ENCODE measurements at regions not wholly inside any gene's neighbourhood (a gene's known extent, or its start where the extent isn't known, plus 50 kb on each side); places are given as distances from the start of the nearest gene placed in this dataset.

- FAIRE-seq (no peak), DNase-seq (ENCODE audit: low spot score) (no peak)
These were observed 587.4 kb upstream of the MDFIC2 start for GRCh38 chr3:70899816-70900215.

GRCh38 chr3:70890020-70890394 lies 577.6 kb upstream of the MDFIC2 start:
- DNase-seq (ENCODE audit: low spot score) (no peak), FAIRE-seq (no peak)

- DNase-seq (ENCODE audit: low spot score) (no peak), FAIRE-seq (no peak)
These were observed 577.0 kb upstream of the MDFIC2 start for GRCh38 chr3:70889162-70890019.

- DNase-seq (ENCODE audit: low spot score) (no peak), FAIRE-seq (no peak)
These were observed 573.2 kb upstream of the MDFIC2 start for GRCh38 chr3:70885636-70886035.

- FAIRE-seq (no peak), DNase-seq (ENCODE audit: low spot score) (no peak)
These were observed 569.7 kb upstream of the MDFIC2 start for GRCh38 chr3:70882104-70882503.

GRCh38 chr3:70880421-70880820 lies 568.0 kb upstream of the MDFIC2 start:
- FAIRE-seq: no peak
- DNase-seq (ENCODE audit: low spot score): no peak

- FAIRE-seq (no peak), DNase-seq (ENCODE audit: low spot score) (no peak)
These were observed 563.7 kb upstream of the MDFIC2 start for GRCh38 chr3:70876154-70876553.

DNA sequence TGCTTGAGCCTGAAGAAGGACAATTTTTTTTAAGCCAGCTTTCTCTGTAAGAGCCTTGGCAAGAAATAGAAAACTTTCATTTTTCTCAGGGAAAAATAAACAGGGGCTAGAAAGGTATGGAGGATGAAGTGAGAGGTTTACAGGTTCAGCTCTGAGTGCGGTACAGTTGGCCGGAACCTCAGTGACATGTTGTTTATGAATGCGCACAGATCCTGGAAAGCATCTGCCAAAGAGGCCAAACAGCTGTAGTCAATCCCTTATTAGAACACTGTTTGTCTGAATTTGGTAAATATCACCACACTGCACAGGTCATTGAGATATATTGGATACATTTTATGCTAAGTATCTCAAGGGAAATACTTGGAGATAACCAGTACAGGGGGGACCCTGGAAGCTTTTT lies 561.8 kb upstream of the MDFIC2 start:
- FAIRE-seq (no peak), DNase-seq (ENCODE audit: low spot score) (no peak)

GRCh38 chr3:70873686-70874085 lies 561.2 kb upstream of the MDFIC2 start:
- no peak for FAIRE-seq

GRCh38 chr3:70871909-70872656 lies 559.6 kb upstream of the MDFIC2 start:
- DNase-seq (ENCODE audit: low spot score): no peak
- no peak for FAIRE-seq

More at GRCh38 chr3:70873686-70874085, 561.2 kb upstream of the MDFIC2 start:
- no peak for DNase-seq (ENCODE audit: low spot score)

DNA sequence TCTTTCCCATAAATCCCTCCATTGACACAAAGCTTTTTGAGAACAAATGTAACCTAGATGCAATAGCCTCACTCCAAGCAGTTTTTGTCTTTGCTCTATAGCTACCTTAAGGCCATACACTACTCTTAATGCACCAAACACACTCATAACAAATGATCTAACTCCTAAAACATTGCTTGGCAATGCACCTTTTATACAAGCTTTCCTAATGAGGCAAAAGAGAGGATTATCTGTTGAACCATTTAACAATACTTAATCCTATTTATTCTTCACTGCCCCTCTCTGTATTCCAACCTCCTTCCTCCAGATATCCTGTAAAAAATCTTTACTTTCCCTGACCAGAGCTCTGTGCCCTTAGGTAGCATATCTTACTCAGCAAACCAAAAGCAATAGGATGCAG lies 558.1 kb upstream of the MDFIC2 start:
- DNase-seq (ENCODE audit: low spot score) (no peak), FAIRE-seq (no peak)

- FAIRE-seq (no peak), DNase-seq (ENCODE audit: low spot score) (no peak)
These were observed 556.1 kb upstream of the MDFIC2 start for GRCh38 chr3:70868561-70868960.

DNA sequence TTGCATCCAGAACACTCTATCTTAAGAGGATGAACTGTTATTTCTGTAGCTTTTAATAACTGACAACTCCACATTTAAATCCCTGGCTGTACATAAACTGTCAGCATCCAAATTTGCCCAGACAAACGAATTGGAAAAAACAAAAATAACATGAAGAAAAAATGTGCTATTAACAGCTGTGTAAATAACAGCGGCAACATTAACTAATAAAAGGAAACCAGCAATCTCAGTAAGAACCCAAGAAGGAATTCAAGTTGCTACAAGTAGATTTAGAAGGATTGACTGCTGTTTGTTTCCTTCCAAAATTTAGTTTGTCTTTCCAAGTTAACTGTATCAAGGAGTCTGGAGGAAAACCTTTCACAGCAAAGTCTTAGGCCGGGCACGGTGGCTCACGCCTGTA lies 550.6 kb upstream of the MDFIC2 start:
- FAIRE-seq (no peak), DNase-seq (ENCODE audit: low spot score) (no peak)

- FAIRE-seq (no peak), DNase-seq (ENCODE audit: low spot score) (no peak)
These were observed 549.4 kb upstream of the MDFIC2 start for GRCh38 chr3:70861855-70862254.

GRCh38 chr3:70861234-70861633 lies 548.8 kb upstream of the MDFIC2 start:
- no peak for FAIRE-seq
- no peak for DNase-seq (ENCODE audit: low spot score)

DNA sequence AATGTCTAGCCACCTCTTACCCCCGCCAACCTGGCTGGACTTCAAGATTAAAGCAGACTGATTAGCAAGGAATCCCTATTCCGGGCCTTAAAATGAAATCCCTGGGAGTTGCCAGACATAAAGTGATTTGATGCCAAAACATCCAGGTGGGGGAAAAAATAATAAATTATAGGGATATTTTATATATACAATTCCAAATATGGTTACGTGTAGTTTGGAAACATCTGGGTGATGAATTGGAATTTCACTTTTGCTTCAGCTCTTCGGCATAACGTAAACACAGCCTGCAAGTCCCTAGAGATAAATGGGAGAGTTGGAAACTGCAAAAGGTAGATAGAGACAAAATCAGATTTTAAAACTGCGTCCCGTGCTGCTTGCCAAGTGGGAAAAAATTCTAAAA lies 545.5 kb upstream of the MDFIC2 start:
- FAIRE-seq: no peak

GRCh38 chr3:70856414-70857162 lies 544.1 kb upstream of the MDFIC2 start:
- FAIRE-seq (peak; percentile 62), DNase-seq (ENCODE audit: low spot score) (peak; percentile 55)

More for the DNA sequence above, 545.5 kb upstream of the MDFIC2 start:
- DNase-seq (ENCODE audit: low spot score): peak; percentile 11

DNA sequence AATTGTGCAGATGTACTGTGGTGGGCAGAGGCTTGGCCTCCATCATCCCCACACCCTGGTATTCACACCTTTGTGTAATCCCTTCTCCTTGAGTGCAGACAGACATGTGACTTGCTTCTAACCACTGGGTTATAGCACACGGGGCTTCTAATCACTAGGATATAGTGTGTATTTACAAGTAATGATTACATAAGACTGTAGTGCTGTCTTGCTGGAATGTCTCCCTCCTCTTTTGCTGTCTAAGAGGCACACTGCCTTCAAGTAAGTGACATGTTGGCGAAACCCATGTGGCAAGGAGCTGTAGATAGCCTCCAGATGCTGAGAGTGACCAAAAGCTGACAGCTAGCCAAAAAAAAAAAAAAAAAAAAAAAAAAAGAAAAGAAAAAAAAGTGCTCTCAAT lies 542.7 kb upstream of the MDFIC2 start:
- FAIRE-seq (no peak), DNase-seq (ENCODE audit: low spot score) (no peak)

DNA sequence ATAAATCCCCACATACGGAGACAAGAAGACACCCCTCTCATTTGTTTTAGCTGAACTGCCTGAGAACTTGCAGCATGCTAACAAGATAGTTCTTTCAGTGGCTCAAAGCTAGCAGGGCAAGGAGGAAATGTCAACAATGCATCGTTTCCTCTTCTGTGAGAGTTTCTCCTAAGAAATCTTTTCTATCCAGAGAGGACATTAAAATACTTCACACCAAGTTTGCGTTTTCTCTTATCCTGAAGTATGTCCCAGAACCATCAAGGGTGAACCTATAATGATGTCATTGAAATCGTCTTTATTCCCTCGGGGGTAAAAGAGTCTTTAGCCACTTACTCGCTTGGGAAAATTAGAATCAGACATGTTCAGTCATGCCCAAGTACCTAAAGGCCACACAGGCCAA lies 541.7 kb upstream of the MDFIC2 start:
- FAIRE-seq (no peak), DNase-seq (ENCODE audit: low spot score) (no peak)

DNA sequence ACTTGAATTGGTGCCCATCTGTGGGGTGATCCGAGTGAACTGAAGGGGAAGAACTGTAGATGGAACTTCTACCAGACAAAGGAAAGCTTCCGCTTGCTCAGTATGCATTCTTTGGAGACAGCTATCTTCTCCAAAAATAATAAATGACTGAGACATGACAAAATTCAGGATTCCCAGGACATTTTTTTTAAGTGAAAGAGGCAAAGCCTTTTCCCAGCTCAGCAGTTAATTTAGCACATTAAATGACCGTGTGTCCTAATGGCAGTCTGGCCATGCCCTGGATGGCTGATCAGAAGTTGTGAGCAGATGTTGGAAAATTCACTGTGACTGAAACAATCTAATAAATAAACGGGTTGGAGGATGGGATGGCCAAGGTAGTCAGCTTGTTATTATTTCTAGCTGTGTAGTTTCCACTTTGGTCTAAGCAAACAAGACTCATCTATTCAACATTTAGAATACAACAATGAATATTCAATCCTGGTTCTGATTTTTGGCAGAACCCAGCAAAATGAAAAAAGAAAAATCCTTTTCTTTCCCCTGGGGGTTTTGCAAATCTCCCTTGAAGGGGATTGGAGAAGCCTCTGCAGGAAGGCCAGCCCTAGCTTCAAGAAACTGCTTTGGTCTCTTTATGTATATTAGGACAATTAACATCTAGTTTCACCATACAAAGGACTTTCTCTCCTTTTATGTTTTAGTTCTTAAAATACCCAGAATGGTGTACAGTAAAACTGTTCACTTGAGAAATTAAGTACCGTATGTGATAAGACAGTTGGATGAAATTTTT lies 540.9 kb upstream of the MDFIC2 start:
- DNase-seq (ENCODE audit: low spot score) (no peak), FAIRE-seq (peak; percentile 30)

Data from urothelium cell line (cell line).